ENCODE measurements at regions not wholly inside any gene's neighbourhood (a gene's known extent, or its start where the extent isn't known, plus 50 kb on each side); places are given as distances from the start of the nearest gene placed in this dataset.
"Not testable (repeated sequence)": the region's sequence is repeated elsewhere in the genome, so short reads cannot be mapped to it uniquely, and the experiment has no call there.

DNA sequence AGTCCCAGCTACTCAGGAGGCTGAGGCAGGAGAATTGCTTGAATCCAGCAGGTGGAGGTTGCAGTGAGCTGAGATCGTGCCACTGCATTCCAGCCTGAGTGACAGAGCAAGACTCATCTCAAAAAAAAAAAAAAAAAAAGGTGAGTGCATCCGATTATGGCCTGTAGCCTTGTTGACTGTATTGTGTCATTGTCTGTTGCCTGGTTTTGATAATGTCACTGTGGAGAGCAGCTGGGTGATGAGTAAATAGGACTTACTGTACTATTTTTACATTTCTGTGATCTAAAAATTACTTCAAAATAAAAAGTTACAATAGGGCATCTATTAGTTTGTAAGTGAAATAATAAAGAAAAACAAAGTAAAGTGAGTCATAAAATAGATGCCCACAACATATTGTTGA, 134.1 kb upstream of the SALL4 start:
- Histone ChIP-seq H3K27me3 (ENCODE audit: low read depth, low read length) (no peaks in the 10 kb centered on the region), H3K27ac (ENCODE audit: low read length) (no peak overlapping the region), H3K36me3 (ENCODE audit: control insufficient read depth in 1 of 2, insufficient read depth in 2 of 2, low read length in 2 of 2) (no peaks in the 10 kb centered on the region), H3K4me1 (ENCODE audit: control insufficient read depth in 1 of 2, insufficient read depth in 2 of 2, low read length in 2 of 2) (no peaks in the 10 kb centered on the region), H3K9me3 (ENCODE audit: control insufficient read depth in 1 of 2, low read length in 2 of 2) (no peaks in the 10 kb centered on the region), H3K4me3 (ENCODE audit: low read depth in 1 of 2, low read length in 2 of 2) (no peak overlapping the region)

DNA sequence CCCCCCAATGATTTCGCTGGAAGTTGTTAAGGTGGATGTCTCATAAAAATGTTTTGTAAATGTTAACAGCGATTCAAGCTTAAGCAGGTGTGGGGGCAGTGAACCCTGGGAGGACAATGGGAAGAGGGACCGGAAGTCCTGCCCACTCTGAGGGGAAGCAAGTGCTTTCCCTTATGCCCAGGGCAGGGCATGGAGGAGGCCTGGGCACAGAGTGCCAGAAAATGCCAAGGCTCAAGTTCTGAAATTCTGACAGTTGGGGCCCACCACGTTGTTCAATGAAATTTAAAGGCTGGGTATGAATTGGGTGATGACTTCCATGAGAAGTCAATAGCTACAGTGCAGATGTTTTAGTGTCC, 132.7 kb upstream of the SALL4 start:
- H3K9me3 ChIP-seq (ENCODE audit: control insufficient read depth in 1 of 2, low read length in 2 of 2): no peaks in the 10 kb centered on the region
- H3K4me3 ChIP-seq (ENCODE audit: low read depth in 1 of 2, low read length in 2 of 2): no peak overlapping the region
- no peak overlapping the region for H3K27ac ChIP-seq (ENCODE audit: low read length)
- no peaks in the 10 kb centered on the region for H3K36me3 ChIP-seq (ENCODE audit: control insufficient read depth in 1 of 2, insufficient read depth in 2 of 2, low read length in 2 of 2)
- no peaks in the 10 kb centered on the region for H3K27me3 ChIP-seq (ENCODE audit: low read depth, low read length)
- H3K4me1 ChIP-seq (ENCODE audit: control insufficient read depth in 1 of 2, insufficient read depth in 2 of 2, low read length in 2 of 2): no peaks in the 10 kb centered on the region

DNA sequence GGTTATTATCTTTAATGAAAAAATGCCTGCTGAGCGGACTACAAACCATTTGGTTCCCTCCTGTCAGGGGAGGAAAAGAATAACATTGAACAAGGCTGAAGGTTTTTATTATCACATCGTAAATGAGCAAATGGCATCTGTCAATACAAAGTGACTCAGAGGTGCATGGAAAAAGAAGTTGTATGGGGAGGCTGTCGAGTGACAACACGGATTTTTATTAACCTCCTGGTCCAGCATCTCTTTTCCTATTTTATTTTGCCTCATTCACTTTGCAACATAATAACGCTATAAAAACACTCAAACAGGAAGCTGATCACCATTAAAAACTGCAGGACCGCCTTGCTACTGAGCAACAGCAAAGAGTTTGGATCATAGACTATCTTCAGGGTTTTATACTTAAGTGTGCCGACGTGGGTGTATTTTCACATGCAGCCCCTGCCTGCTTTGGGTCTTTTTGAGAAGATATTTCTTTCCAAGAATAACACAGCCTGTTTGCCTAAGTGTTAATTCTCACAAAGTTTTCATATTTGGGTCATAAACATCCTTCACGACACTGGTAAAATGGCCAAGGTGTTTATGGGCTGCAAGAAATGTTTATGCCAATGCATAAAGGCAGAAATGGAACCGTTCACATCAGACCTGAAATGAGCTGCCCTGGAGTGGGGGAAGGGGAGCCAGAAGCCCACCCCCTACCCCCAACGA, 132.1 kb upstream of the SALL4 start:
- Histone ChIP-seq H3K9me3 (ENCODE audit: control insufficient read depth in 1 of 2, low read length in 2 of 2) (no peaks in the 10 kb centered on the region), H3K27ac (ENCODE audit: low read length) (no peak overlapping the region), H3K27me3 (ENCODE audit: low read depth, low read length) (no peaks in the 10 kb centered on the region), H3K36me3 (ENCODE audit: control insufficient read depth in 1 of 2, insufficient read depth in 2 of 2, low read length in 2 of 2) (no peaks in the 10 kb centered on the region), H3K4me1 (ENCODE audit: control insufficient read depth in 1 of 2, insufficient read depth in 2 of 2, low read length in 2 of 2) (no peaks in the 10 kb centered on the region), H3K4me3 (ENCODE audit: low read depth in 1 of 2, low read length in 2 of 2) (no peak overlapping the region)

DNA sequence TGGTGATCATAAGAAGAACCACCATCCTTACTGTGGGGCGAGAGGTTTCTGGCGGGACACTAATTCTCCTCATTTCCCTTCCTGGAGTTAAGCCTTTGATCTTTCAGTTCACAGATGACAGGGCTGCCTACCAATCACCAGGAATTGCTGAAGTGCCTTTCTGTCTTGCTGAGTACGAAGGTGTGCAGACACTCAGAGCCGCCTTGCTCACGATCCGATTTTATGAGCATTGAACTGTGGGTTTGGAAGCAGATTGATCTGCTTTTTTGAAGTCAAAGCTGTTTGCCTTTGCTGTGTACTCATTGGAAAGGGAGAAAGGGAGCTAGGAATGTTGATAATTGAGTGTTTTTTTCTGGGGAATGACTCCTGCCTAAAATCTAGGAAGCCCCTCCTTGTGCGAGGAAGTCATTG, 129.1 kb upstream of the SALL4 start:
- Histone ChIP-seq H3K4me1 (ENCODE audit: control insufficient read depth in 1 of 2, insufficient read depth in 2 of 2, low read length in 2 of 2) (no peaks in the 10 kb centered on the region), H3K4me3 (ENCODE audit: low read depth in 1 of 2, low read length in 2 of 2) (no peak overlapping the region), H3K27ac (ENCODE audit: low read length) (no peak overlapping the region), H3K36me3 (ENCODE audit: control insufficient read depth in 1 of 2, insufficient read depth in 2 of 2, low read length in 2 of 2) (no peaks in the 10 kb centered on the region), H3K9me3 (ENCODE audit: control insufficient read depth in 1 of 2, low read length in 2 of 2) (no peaks in the 10 kb centered on the region), H3K27me3 (ENCODE audit: low read depth, low read length) (no peaks in the 10 kb centered on the region)

DNA sequence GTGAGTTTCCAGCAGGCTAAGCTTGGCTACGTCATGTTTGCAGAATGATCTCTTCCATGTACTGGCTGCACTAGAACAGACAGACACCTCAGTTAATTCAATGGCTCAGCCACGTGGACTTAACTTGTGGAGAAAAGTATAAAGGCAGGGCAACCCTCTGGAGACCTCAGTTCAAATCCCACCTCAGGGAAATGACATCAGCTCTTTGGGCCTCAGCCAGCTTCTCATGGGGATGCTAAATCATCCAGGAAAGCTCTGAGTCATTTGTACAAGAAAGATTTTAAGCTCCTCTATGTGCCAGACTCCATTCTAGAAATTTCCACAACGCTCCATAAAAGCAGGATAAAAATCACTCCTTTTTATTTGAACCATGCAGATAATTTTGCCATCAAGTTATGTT, 128.5 kb upstream of the SALL4 start:
- H3K36me3 ChIP-seq (ENCODE audit: control insufficient read depth in 1 of 2, insufficient read depth in 2 of 2, low read length in 2 of 2): no peaks in the 10 kb centered on the region
- no peaks in the 10 kb centered on the region for H3K4me1 ChIP-seq (ENCODE audit: control insufficient read depth in 1 of 2, insufficient read depth in 2 of 2, low read length in 2 of 2)
- H3K27ac ChIP-seq (ENCODE audit: low read length): no peak overlapping the region
- no peak overlapping the region for H3K4me3 ChIP-seq (ENCODE audit: low read depth in 1 of 2, low read length in 2 of 2)
- no peaks in the 10 kb centered on the region for H3K9me3 ChIP-seq (ENCODE audit: control insufficient read depth in 1 of 2, low read length in 2 of 2)
- H3K27me3 ChIP-seq (ENCODE audit: low read depth, low read length): no peaks in the 10 kb centered on the region

DNA sequence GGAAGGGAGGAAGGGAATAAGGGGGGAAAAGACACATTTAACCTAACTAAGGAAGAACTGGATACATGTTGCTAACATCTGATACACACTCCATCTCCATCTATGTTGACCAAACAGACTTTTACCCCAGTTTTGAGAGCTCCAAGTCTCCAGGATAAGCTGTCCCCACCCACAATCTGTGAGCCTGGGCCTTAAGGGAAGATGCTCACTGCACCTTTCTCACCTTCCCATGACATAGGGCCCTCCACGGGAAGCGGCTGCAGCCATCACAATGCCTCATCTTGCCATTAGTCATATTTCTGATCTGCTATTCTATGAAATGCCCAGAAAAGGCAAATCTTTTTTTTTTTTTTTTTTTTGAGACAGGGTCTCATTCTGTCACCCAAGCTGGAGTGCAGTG, 126.6 kb upstream of the SALL4 start:
- H3K9me3 ChIP-seq (ENCODE audit: control insufficient read depth in 1 of 2, low read length in 2 of 2): no peaks in the 10 kb centered on the region
- H3K27me3 ChIP-seq (ENCODE audit: low read depth, low read length): no peaks in the 10 kb centered on the region
- H3K27ac ChIP-seq (ENCODE audit: low read length): no peak overlapping the region
- no peaks in the 10 kb centered on the region for H3K4me1 ChIP-seq (ENCODE audit: control insufficient read depth in 1 of 2, insufficient read depth in 2 of 2, low read length in 2 of 2)
- no peak overlapping the region for H3K4me3 ChIP-seq (ENCODE audit: low read depth in 1 of 2, low read length in 2 of 2)
- no peaks in the 10 kb centered on the region for H3K36me3 ChIP-seq (ENCODE audit: control insufficient read depth in 1 of 2, insufficient read depth in 2 of 2, low read length in 2 of 2)

DNA sequence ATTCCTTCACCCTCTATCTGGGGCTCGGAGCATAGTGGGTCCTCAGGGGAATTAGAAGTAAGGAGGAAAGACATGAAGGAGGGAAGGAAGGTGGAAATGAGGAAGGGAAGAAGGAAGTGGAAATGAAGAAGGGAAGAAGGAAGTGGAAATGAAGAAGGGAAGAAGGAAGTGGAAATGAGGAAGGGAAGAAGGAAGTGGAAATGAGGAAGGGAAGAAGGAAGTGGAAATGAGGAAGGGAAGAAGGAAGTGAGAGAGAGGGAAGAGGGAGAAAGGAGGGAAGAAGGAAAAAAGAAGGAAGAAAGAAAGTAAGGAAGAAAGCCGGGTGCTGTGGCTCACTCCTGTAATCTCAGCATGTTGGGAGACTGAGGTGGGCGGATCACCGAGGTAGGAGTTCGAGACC, 125.6 kb upstream of the SALL4 start:
- not testable (repeated sequence) for H3K27me3 ChIP-seq (ENCODE audit: low read depth, low read length); H3K4me3 ChIP-seq (ENCODE audit: low read depth in 1 of 2, low read length in 2 of 2); H3K27ac ChIP-seq (ENCODE audit: low read length); H3K36me3 ChIP-seq (ENCODE audit: control insufficient read depth in 1 of 2, insufficient read depth in 2 of 2, low read length in 2 of 2); H3K4me1 ChIP-seq (ENCODE audit: control insufficient read depth in 1 of 2, insufficient read depth in 2 of 2, low read length in 2 of 2); H3K9me3 ChIP-seq (ENCODE audit: control insufficient read depth in 1 of 2, low read length in 2 of 2)

DNA sequence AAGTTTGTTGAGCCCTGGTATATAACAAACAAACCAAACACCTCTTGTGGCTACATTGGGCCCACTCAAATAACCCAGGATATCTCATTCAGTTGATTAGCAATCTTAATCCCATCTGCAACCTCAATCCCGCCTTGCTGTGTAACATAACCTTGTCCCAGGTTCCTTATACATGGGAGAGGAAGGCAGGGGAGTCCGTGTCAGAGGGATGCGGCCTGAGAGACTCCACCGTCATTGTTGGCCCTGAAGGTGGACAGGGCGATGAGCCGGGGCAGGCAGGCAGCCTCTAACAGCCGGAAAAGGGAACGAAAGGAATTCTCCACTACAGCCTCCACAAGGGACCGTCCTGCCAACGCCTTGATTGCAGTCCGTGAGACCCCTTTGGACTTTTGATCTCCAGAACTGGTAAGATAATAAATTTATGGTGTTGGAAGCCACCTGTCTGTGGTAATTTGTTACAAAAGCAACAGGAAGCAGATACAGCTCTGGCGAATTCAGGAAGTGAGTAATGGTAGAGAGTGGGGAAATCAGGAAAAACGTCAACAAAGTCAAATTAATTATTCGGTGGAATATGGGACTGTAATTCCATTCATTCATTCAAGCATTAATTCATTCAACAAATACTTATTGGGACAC, 124.5 kb upstream of the SALL4 start:
- no peaks in the 10 kb centered on the region for H3K4me1 ChIP-seq (ENCODE audit: control insufficient read depth in 1 of 2, insufficient read depth in 2 of 2, low read length in 2 of 2)
- H3K27ac ChIP-seq (ENCODE audit: low read length): no peak overlapping the region
- no peaks in the 10 kb centered on the region for H3K9me3 ChIP-seq (ENCODE audit: control insufficient read depth in 1 of 2, low read length in 2 of 2)
- no peaks in the 10 kb centered on the region for H3K36me3 ChIP-seq (ENCODE audit: control insufficient read depth in 1 of 2, insufficient read depth in 2 of 2, low read length in 2 of 2)
- H3K4me3 ChIP-seq (ENCODE audit: low read depth in 1 of 2, low read length in 2 of 2): no peak overlapping the region
- no peaks in the 10 kb centered on the region for H3K27me3 ChIP-seq (ENCODE audit: low read depth, low read length)

DNA sequence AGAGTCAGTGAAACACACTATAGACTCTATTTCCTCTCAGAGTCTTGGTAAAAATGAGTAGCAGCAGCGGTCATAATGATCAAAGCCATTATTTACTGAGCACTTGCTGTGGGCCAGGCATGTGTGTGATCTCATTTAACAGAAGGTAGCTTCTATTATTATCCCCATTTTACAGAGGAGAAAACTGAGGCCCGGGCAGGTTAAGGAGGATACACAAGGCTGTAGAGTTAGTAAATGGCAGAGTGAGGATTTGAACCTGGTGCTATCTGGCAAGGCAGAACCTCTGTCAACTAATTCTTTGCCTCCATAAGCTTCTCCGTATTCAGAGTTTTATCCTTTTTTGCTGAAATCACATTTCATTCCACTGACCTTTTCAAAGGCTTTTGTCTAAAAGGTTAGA, 122.2 kb upstream of the SALL4 start:
- no peaks in the 10 kb centered on the region for H3K27me3 ChIP-seq (ENCODE audit: low read depth, low read length)
- no peaks in the 10 kb centered on the region for H3K9me3 ChIP-seq (ENCODE audit: control insufficient read depth in 1 of 2, low read length in 2 of 2)
- no peaks in the 10 kb centered on the region for H3K4me1 ChIP-seq (ENCODE audit: control insufficient read depth in 1 of 2, insufficient read depth in 2 of 2, low read length in 2 of 2)
- no peaks in the 10 kb centered on the region for H3K36me3 ChIP-seq (ENCODE audit: control insufficient read depth in 1 of 2, insufficient read depth in 2 of 2, low read length in 2 of 2)
- H3K4me3 ChIP-seq (ENCODE audit: low read depth in 1 of 2, low read length in 2 of 2): no peak overlapping the region
- H3K27ac ChIP-seq (ENCODE audit: low read length): no peak overlapping the region

DNA sequence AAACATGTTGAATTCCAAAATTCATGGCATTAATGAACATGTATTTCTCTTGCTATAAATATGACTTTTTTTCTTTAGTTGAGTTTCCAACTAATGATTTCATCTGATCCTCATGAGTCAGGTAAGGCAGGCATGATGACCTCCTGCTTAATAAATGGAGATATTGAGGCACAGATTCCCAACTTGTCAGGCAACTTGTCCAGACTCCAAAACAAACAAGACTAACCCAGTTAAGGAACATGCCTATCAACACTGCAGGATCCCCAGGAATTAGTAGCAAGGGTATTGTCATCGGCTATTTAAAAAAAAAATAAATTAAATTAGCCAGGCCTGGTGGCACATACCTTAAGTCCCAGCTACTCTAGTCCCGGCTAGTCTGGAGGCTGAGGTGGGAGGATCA, 121.3 kb upstream of the SALL4 start:
- no peaks in the 10 kb centered on the region for H3K27me3 ChIP-seq (ENCODE audit: low read depth, low read length)
- H3K36me3 ChIP-seq (ENCODE audit: control insufficient read depth in 1 of 2, insufficient read depth in 2 of 2, low read length in 2 of 2): no peaks in the 10 kb centered on the region
- no peaks in the 10 kb centered on the region for H3K9me3 ChIP-seq (ENCODE audit: control insufficient read depth in 1 of 2, low read length in 2 of 2)
- no peak overlapping the region for H3K27ac ChIP-seq (ENCODE audit: low read length)
- no peak overlapping the region for H3K4me3 ChIP-seq (ENCODE audit: low read depth in 1 of 2, low read length in 2 of 2)
- no peaks in the 10 kb centered on the region for H3K4me1 ChIP-seq (ENCODE audit: control insufficient read depth in 1 of 2, insufficient read depth in 2 of 2, low read length in 2 of 2)

DNA sequence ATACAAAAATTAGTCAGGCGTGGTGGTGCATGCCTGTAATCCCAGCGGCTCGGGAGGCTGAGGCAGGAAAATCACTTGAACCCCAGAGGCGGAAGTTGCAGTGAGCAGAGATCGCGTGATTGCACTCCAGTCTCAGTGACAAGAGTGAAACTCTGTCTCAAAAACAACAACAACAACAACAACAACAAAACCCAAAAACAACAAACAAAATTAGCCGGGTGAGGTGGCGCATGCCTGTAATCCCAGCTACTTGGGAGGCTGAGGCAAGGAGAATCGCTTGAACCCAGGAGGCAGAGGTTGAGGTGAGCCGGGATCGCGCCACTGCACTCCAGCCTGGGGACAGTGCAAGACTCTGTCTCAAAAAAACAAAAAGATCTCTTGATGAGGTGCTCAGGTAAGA, 120.5 kb upstream of the SALL4 start:
- not testable (repeated sequence) for H3K9me3 ChIP-seq (ENCODE audit: control insufficient read depth in 1 of 2, low read length in 2 of 2); H3K27ac ChIP-seq (ENCODE audit: low read length); H3K36me3 ChIP-seq (ENCODE audit: control insufficient read depth in 1 of 2, insufficient read depth in 2 of 2, low read length in 2 of 2); H3K4me1 ChIP-seq (ENCODE audit: control insufficient read depth in 1 of 2, insufficient read depth in 2 of 2, low read length in 2 of 2); H3K4me3 ChIP-seq (ENCODE audit: low read depth in 1 of 2, low read length in 2 of 2); H3K27me3 ChIP-seq (ENCODE audit: low read depth, low read length)

DNA sequence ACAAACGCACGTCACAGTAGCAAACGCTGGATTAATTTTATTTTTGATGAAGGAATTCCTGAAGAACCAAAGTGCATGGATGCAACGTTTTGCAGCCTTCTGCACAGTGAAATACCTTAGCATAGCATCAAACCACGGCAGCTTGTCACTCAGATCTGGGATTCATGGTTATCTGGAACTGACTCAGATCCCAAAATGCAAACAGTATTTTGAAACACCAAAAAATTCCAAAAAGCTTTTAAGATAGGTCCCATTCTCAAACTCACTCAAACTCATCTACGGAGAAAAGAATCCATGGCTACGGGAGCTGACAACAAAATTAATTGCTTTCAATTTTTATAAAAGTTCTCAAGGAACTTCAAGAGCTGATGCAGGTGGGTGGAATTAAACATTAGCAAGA, 116.2 kb upstream of the SALL4 start:
- H3K36me3 ChIP-seq (ENCODE audit: control insufficient read depth in 1 of 2, insufficient read depth in 2 of 2, low read length in 2 of 2): no peaks in the 10 kb centered on the region
- H3K27ac ChIP-seq (ENCODE audit: low read length): no peak overlapping the region
- no peaks in the 10 kb centered on the region for H3K4me1 ChIP-seq (ENCODE audit: control insufficient read depth in 1 of 2, insufficient read depth in 2 of 2, low read length in 2 of 2)
- H3K4me3 ChIP-seq (ENCODE audit: low read depth in 1 of 2, low read length in 2 of 2): no peak overlapping the region
- no peaks in the 10 kb centered on the region for H3K9me3 ChIP-seq (ENCODE audit: control insufficient read depth in 1 of 2, low read length in 2 of 2)
- H3K27me3 ChIP-seq (ENCODE audit: low read depth, low read length): no peaks in the 10 kb centered on the region

Measured in muscle layer of duodenum (tissue), 2 donors.